ENCODE measurements at regions not wholly inside any gene's neighbourhood (a gene's known extent, or its start where the extent isn't known, plus 50 kb on each side); places are given as distances from the start of the nearest gene placed in this dataset.
"Not testable (repeated sequence)": the region's sequence is repeated elsewhere in the genome, so short reads cannot be mapped to it uniquely, and the experiment has no call there.

- Mint-ChIP-seq H3K9me3 (peaks cover 31% of the 10 kb centered on the region), H3K27me3 (ENCODE audit: low read depth) (peaks cover 3% of the 10 kb centered on the region), H3K4me3 (no peak overlapping the region), H3K4me1 (peaks cover 10% of the 10 kb centered on the region), H3K36me3 (ENCODE audit: low read depth) (no peaks in the 10 kb centered on the region), H3K27ac (no peak overlapping the region)
- TF ChIP-seq, protein P1, sequence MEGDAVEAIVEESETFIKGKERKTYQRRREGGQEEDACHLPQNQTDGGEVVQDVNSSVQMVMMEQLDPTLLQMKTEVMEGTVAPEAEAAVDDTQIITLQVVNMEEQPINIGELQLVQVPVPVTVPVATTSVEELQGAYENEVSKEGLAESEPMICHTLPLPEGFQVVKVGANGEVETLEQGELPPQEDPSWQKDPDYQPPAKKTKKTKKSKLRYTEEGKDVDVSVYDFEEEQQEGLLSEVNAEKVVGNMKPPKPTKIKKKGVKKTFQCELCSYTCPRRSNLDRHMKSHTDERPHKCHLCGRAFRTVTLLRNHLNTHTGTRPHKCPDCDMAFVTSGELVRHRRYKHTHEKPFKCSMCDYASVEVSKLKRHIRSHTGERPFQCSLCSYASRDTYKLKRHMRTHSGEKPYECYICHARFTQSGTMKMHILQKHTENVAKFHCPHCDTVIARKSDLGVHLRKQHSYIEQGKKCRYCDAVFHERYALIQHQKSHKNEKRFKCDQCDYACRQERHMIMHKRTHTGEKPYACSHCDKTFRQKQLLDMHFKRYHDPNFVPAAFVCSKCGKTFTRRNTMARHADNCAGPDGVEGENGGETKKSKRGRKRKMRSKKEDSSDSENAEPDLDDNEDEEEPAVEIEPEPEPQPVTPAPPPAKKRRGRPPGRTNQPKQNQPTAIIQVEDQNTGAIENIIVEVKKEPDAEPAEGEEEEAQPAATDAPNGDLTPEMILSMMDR (IDR thresholded peaks at IDR 0.05; ENCODE audit: unreplicated experiment in 3 of 3), result no peak
Observed at GRCh38 chr2:238613610-238614009, 186.9 kb downstream of the ASB1 start.

- Mint-ChIP-seq H3K9me3 (peaks cover 25% of the 10 kb centered on the region), H3K27ac (no peak overlapping the region), H3K4me1 (peaks cover 10% of the 10 kb centered on the region), H3K36me3 (ENCODE audit: low read depth) (no peaks in the 10 kb centered on the region), H3K27me3 (ENCODE audit: low read depth) (peaks cover 3% of the 10 kb centered on the region), H3K4me3 (no peak overlapping the region)
- TF ChIP-seq, protein P1 (IDR thresholded peaks at IDR 0.05; ENCODE audit: unreplicated experiment in 3 of 3), result no peak
Observed at GRCh38 chr2:238614376-238614775, 187.6 kb downstream of the ASB1 start.

- H3K27ac Mint-ChIP-seq, result no peak overlapping the region
- no peak overlapping the region for H3K4me3 Mint-ChIP-seq
- H3K4me1 Mint-ChIP-seq, result peaks cover 10% of the 10 kb centered on the region
- peaks cover 22% of the 10 kb centered on the region for H3K9me3 Mint-ChIP-seq
- no peaks in the 10 kb centered on the region for H3K36me3 Mint-ChIP-seq (ENCODE audit: low read depth)
- TF ChIP-seq, protein P1 (IDR thresholded peaks at IDR 0.05; ENCODE audit: unreplicated experiment in 3 of 3), result no peak
- H3K27me3 Mint-ChIP-seq (ENCODE audit: low read depth), result peaks cover 3% of the 10 kb centered on the region
Observed at GRCh38 chr2:238615187-238615586, 188.5 kb downstream of the ASB1 start.

DNA sequence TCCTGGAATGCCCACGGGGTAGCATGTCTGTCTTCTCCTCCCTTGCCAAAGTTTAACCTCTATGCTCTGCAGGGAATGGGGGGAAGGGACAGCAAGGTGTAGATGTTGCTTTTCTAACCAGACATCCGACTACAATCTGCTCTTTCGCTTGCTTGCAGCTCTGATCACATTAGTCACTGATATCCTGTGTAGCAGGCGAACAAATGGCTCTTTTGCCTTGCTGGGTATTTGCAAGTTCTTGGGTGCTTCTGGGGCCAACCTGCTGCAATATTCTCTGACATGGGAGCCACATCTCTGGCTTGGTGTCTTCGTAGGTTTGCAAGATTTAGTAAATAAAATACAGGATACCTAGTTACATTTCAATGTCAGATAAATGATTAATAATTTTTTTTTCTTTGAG lies 190.0 kb downstream of the ASB1 start:
- Mint-ChIP-seq H3K36me3 (ENCODE audit: low read depth) (no peaks in the 10 kb centered on the region), H3K27ac (peak overlapping the region in 1 of 3 experiments; percentile 53), H3K27me3 (ENCODE audit: low read depth) (peaks cover 3% of the 10 kb centered on the region), H3K9me3 (peaks cover 15% of the 10 kb centered on the region), H3K4me3 (no peak overlapping the region), H3K4me1 (peaks cover 10% of the 10 kb centered on the region)
- TF ChIP-seq, protein P1 (IDR thresholded peaks at IDR 0.05; ENCODE audit: unreplicated experiment in 3 of 3), result no peak

GRCh38 chr2:238618494-238619283 lies 192.0 kb downstream of the ASB1 start:
- H3K36me3 Mint-ChIP-seq (ENCODE audit: low read depth); H3K27ac Mint-ChIP-seq; H3K4me3 Mint-ChIP-seq; H3K27me3 Mint-ChIP-seq (ENCODE audit: low read depth); H3K4me1 Mint-ChIP-seq: not testable (repeated sequence)
- peaks cover 18% of the 10 kb centered on the region for H3K9me3 Mint-ChIP-seq

DNA sequence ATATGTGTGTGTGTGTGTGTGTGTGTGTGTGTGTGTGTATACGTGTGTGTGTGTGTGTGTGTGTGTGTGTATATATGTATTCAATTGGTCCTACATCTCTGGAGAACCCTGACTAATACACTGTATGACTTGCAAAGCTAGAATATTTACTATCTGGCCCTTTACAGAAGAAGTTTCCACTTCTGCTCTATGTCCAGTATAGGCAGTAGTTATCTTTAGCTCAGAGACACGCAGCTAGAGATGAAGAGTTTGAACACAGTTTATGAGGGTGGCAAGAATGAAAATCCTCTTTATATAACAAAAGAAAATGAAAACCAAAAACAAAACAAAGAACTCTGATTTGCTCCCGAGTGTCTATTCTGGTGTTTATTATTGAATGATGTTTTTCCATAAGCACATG lies 201.2 kb downstream of the ASB1 start:
- H3K36me3 Mint-ChIP-seq (ENCODE audit: low read depth), result no peaks in the 10 kb centered on the region
- H3K4me3 Mint-ChIP-seq, result no peak overlapping the region
- peaks cover 3% of the 10 kb centered on the region for H3K4me1 Mint-ChIP-seq
- peaks cover 8% of the 10 kb centered on the region for H3K27me3 Mint-ChIP-seq (ENCODE audit: low read depth)
- peaks cover 24% of the 10 kb centered on the region for H3K9me3 Mint-ChIP-seq
- no peak overlapping the region for H3K27ac Mint-ChIP-seq
- TF ChIP-seq, protein P1 (IDR thresholded peaks at IDR 0.05; ENCODE audit: unreplicated experiment in 3 of 3), result no peak
